HEK293 (cell line): ENCODE measurements at regions not wholly inside any gene's neighbourhood (a gene's known extent, or its start where the extent isn't known, plus 50 kb on each side); places are given as distances from the start of the nearest gene placed in this dataset.

ENCODE experiments used
- BCL6B ChIP-seq: fragments of 450-650 bp; formaldehyde crosslinking; IDR thresholded peaks from 2 replicates; pipeline ENCODE4 v1.5.1; 2017; ENCODE audit warnings: missing biosample characterization, missing genetic modification characterization
- CTCF ChIP-seq: fragments of 450-650 bp; formaldehyde crosslinking; IDR thresholded peaks from 2 replicates; pipeline ENCODE4 v1.5.1; 2016; ENCODE audit warnings: missing biosample characterization, missing genetic modification characterization
- KLF7 ChIP-seq: fragments of 450-650 bp; formaldehyde crosslinking; IDR thresholded peaks from 2 replicates; pipeline ENCODE4 v1.5.1; 2016; ENCODE audit warnings: missing biosample characterization, missing genetic modification characterization, borderline replicate concordance
- TCF7L2 ChIP-seq: IDR thresholded peaks from 2 replicates; pipeline ENCODE4 v1.6.1; 2011; ENCODE audit warnings: low read depth, mild to moderate bottlenecking, inconsistent platforms, low read length, moderate library complexity, borderline replicate concordance
- ZNF274 ChIP-seq, 2 experiments: fragments of 200-500 bp in 1 of 2; fragments of 450-650 bp in 1 of 2; sonication (Bioruptor generic) in 1 of 2; formaldehyde crosslinking in 1 of 2; IDR thresholded peaks; 2 replicates each; pipeline versions ENCODE4 v1.5.1 to v1.6.1; 2014 to 2016; ENCODE audit warnings: borderline replicate concordance in 1 of 2, inconsistent platforms in 1 of 2, low read length in 1 of 2, missing biosample characterization in 1 of 2, missing genetic modification characterization in 1 of 2
- ZNF280C ChIP-seq: fragments of 450-650 bp; formaldehyde crosslinking; IDR thresholded peaks from 2 replicates; pipeline ENCODE4 v1.5.1; 2016; ENCODE audit warnings: missing biosample characterization, missing genetic modification characterization
- ZNF280D ChIP-seq: fragments of 450-650 bp; formaldehyde crosslinking; IDR thresholded peaks from 2 replicates; pipeline ENCODE4 v1.5.1; 2016; ENCODE audit warnings: missing biosample characterization, missing genetic modification characterization
- ZNF521 ChIP-seq: fragments of 450-650 bp; formaldehyde crosslinking; IDR thresholded peaks from 2 replicates; pipeline ENCODE4 v1.5.1; 2017; ENCODE audit warnings: missing biosample characterization, mild to moderate bottlenecking, missing genetic modification characterization
- ZNF692 ChIP-seq: fragments of 450-650 bp; formaldehyde crosslinking; IDR thresholded peaks from 2 replicates; pipeline ENCODE4 v1.5.1; 2016; ENCODE audit warnings: missing biosample characterization, missing genetic modification characterization

- TF ChIP-seq ZNF692 (no peak), CTCF (tag by site-specific recombination) (no peak), ZNF521 (tag by site-specific recombination) (no peak), KLF7 (tag by site-specific recombination) (no peak), BCL6B (no peak), ZNF280C (tag by site-specific recombination) (no peak), ZNF274 (IDR thresholded peaks at IDR 0.05; ENCODE audit: low read length) (no peak), ZNF274 (tag by site-specific recombination; IDR thresholded peaks at IDR 0.05; ENCODE audit: borderline replicate concordance) (no peak), ZNF280D (tag by site-specific recombination) (no peak), TCF7L2 (no peak)
Measured at GRCh38 chr13:99033814-99034213, 56.0 kb upstream of the DOCK9 start.
